Activated CD8-positive, alpha-beta memory T cell treated with anti-CD3 and anti-CD28 coated beads for 4 hours (primary cell): ENCODE measurements at regions not wholly inside any gene's neighbourhood (a gene's known extent, or its start where the extent isn't known, plus 50 kb on each side); places are given as distances from the start of the nearest gene placed in this dataset.

Experiments
- DNase-seq, 2 donors: peaks; one replicate each; pipeline ENCODE4 v3.0.0-alpha.2; 2020; ENCODE audit warnings: low read depth in 2 of 2

- no peak for DNase-seq
These were observed 2045.3 kb upstream of the PIK3C3 start for GRCh38 chr18:39909706-39910105.

GRCh38 chr18:39886136-39886535 lies 2068.9 kb upstream of the PIK3C3 start:
- DNase-seq: no peak

- no peak for DNase-seq
These were observed 2082.4 kb upstream of the PIK3C3 start for GRCh38 chr18:39872651-39873050.

- DNase-seq: no peak
These were observed 2083.1 kb upstream of the PIK3C3 start for GRCh38 chr18:39871961-39872360.

- DNase-seq: no peak
These were observed 2084.4 kb upstream of the PIK3C3 start for GRCh38 chr18:39870591-39870990.

GRCh38 chr18:39863916-39864315 lies 2091.1 kb upstream of the PIK3C3 start:
- no peak for DNase-seq

- DNase-seq: no peak
These were observed 2092.7 kb upstream of the PIK3C3 start for GRCh38 chr18:39862341-39862740.

GRCh38 chr18:39854291-39854690 lies 2100.7 kb upstream of the PIK3C3 start:
- no peak for DNase-seq

GRCh38 chr18:39846265-39846664 lies 2108.8 kb upstream of the PIK3C3 start:
- DNase-seq: no peak

GRCh38 chr18:39845631-39846030 lies 2109.4 kb upstream of the PIK3C3 start:
- no peak for DNase-seq

- DNase-seq: no peak
These were observed 2109.9 kb upstream of the PIK3C3 start for GRCh38 chr18:39845106-39845505.

- no peak for DNase-seq
These were observed 2111.5 kb upstream of the PIK3C3 start for GRCh38 chr18:39843546-39843945.

GRCh38 chr18:39842366-39842914 lies 2112.6 kb upstream of the PIK3C3 start:
- DNase-seq: no peak

GRCh38 chr18:39841482-39842365 lies 2113.3 kb upstream of the PIK3C3 start:
- no peak for DNase-seq

GRCh38 chr18:39840856-39841481 lies 2114.1 kb upstream of the PIK3C3 start:
- no peak for DNase-seq

GRCh38 chr18:39840406-39840805 lies 2114.6 kb upstream of the PIK3C3 start:
- no peak for DNase-seq

- no peak for DNase-seq
These were observed 2115.3 kb upstream of the PIK3C3 start for GRCh38 chr18:39839782-39840181.

- DNase-seq: no peak
These were observed 2116.2 kb upstream of the PIK3C3 start for GRCh38 chr18:39838831-39839230.

- DNase-seq: no peak
These were observed 2119.6 kb upstream of the PIK3C3 start for GRCh38 chr18:39835303-39836030.

GRCh38 chr18:39834636-39835035 lies 2120.4 kb upstream of the PIK3C3 start:
- DNase-seq: no peak

- no peak for DNase-seq
These were observed 2129.4 kb upstream of the PIK3C3 start for GRCh38 chr18:39825485-39826150.

- DNase-seq: no peak
These were observed 2148.5 kb upstream of the PIK3C3 start for GRCh38 chr18:39806525-39806924.
